ENCODE measurements at regions not wholly inside any gene's neighbourhood (a gene's known extent, or its start where the extent isn't known, plus 50 kb on each side); places are given as distances from the start of the nearest gene placed in this dataset.

DNA sequence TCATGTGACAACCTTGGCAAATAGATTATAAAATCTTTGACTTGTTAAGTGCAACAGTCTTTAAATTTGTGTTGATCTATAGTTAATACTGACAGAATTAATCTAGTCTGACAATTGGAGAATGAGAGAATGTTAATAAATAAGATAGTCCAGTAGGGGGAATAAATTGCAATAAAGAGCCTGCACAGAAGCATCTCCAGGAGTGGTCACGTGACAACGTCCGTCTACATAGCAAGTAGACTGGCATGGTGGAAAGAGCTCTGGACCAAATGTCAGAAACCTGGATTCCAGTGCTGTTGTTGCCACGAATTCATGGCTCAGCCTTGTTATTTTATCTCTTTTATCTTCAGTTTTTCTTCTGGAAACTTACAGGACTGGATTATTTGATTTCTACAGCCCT lies 436.5 kb downstream of the RAB28 start:
- no peaks in the 10 kb centered on the region for H3K27me3 ChIP-seq
- DNase-seq (no peak), ATAC-seq (no peak)
- TF ChIP-seq, protein P1, sequence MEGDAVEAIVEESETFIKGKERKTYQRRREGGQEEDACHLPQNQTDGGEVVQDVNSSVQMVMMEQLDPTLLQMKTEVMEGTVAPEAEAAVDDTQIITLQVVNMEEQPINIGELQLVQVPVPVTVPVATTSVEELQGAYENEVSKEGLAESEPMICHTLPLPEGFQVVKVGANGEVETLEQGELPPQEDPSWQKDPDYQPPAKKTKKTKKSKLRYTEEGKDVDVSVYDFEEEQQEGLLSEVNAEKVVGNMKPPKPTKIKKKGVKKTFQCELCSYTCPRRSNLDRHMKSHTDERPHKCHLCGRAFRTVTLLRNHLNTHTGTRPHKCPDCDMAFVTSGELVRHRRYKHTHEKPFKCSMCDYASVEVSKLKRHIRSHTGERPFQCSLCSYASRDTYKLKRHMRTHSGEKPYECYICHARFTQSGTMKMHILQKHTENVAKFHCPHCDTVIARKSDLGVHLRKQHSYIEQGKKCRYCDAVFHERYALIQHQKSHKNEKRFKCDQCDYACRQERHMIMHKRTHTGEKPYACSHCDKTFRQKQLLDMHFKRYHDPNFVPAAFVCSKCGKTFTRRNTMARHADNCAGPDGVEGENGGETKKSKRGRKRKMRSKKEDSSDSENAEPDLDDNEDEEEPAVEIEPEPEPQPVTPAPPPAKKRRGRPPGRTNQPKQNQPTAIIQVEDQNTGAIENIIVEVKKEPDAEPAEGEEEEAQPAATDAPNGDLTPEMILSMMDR (IDR thresholded peaks at IDR 0.05): no peak
- H3K9me3 ChIP-seq: no peaks in the 10 kb centered on the region
- intact Hi-C loops (cut with DNase I): no loop called here
- no peak overlapping the region for H3K27ac ChIP-seq
- no peaks in the 10 kb centered on the region for H3K36me3 ChIP-seq
- H3K4me3 ChIP-seq: no peak overlapping the region
- H3K4me1 ChIP-seq: no peaks in the 10 kb centered on the region

DNA sequence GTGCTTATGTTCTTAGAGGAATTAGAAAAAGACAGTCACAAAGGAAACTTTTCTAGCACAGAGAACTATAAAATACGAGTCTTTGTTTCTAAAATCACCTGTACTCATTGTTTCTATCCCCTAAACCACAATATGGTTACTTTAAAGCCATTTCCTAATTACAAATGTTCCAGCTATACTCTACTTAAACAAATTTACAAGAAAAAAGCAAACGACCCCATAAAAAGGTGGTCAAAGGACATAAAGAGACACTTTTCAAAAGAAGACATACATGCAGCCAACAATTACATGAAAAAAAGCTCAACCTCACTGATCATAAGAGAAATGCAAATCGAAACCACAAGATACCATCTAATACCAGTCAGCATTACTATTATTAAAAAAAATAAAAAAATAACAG lies 447.3 kb downstream of the RAB28 start:
- Histone ChIP-seq H3K4me1 (no peaks in the 10 kb centered on the region), H3K4me3 (no peak overlapping the region), H3K27me3 (no peaks in the 10 kb centered on the region), H3K36me3 (no peaks in the 10 kb centered on the region), H3K27ac (no peak overlapping the region), H3K9me3 (no peaks in the 10 kb centered on the region)
- TF ChIP-seq, protein P1 (IDR thresholded peaks at IDR 0.05): no peak
- intact Hi-C loops (cut with DNase I): no loop called here
- ATAC-seq (no peak), DNase-seq (no peak)

DNA sequence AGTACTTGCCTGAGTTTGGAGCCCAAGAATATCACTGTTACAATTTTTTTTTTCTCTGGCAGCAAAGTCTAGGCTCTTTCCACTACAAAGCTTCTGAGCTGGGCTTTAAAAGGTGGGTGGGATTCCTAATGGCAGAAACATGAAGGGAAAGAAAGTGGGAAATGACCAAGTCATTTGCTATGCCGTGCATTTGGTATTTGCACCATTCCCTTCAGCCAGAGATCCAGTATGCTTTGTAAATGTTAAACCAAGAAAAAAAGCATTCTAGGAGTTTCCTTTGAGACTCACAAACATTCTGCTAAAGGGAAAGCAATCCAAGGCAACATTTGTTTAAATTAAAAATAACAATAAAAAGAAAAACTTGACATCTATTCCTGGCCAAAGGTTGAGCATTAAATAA lies 451.2 kb downstream of the RAB28 start:
- intact Hi-C loops (cut with DNase I): no loop called here
- DNase-seq (no peak), ATAC-seq (no peak)
- Histone ChIP-seq H3K36me3 (no peaks in the 10 kb centered on the region), H3K27ac (no peak overlapping the region), H3K9me3 (no peaks in the 10 kb centered on the region), H3K4me1 (no peaks in the 10 kb centered on the region), H3K4me3 (no peak overlapping the region), H3K27me3 (no peaks in the 10 kb centered on the region)
- TF ChIP-seq, protein P1 (IDR thresholded peaks at IDR 0.05): no peak

DNA sequence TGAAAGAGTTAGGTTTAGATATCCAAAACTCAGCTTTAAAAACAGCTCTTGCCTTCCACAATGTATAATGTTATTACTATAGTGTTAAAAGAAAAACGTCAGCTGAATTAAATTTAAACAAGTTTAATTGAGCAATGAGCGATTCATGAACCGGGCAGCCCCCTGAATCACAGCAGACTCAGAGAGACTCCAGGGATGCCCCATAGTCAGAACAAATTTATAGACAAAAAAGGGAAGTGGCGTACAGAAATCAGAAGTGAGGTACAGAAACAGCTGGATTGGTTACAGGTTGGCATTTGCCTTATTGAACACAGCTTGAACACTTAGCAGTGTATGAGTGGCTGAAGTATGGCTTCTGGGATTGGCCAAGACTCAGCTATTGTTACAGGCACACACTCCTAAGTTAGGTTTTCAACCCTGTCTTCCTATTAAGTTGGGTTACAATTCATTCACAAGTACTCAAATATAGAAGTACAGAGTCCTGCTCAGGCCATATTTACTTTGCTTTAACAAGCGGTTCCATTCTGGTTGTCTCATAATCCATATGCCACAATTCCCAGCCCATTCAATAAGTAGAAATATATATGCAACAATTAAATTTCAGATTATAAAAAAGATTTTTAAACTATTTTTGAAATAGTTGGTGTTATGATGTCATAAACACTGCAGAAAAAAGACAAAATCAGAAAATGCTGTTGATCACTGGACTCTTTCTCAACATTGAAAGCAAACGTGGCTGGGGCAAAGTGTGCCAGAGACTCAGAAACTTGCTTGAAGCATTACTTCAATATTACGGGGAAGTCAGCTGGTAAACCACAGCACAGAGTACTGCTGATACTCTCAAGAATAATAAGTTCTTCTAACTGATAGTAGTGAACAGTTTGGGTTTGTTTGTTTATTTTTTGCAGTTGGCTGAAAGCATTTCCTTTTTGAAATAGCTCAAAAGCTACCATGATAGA lies 459.7 kb downstream of the RAB28 start:
- intact Hi-C loops (cut with DNase I): no loop called here
- no peaks in the 10 kb centered on the region for H3K9me3 ChIP-seq
- TF ChIP-seq, protein P1 (IDR thresholded peaks at IDR 0.05): no peak
- ATAC-seq (no peak), DNase-seq (no peak)
- no peaks in the 10 kb centered on the region for H3K27me3 ChIP-seq
- H3K4me1 ChIP-seq: no peaks in the 10 kb centered on the region
- no peak overlapping the region for H3K27ac ChIP-seq
- H3K36me3 ChIP-seq: no peaks in the 10 kb centered on the region
- H3K4me3 ChIP-seq: no peak overlapping the region

DNA sequence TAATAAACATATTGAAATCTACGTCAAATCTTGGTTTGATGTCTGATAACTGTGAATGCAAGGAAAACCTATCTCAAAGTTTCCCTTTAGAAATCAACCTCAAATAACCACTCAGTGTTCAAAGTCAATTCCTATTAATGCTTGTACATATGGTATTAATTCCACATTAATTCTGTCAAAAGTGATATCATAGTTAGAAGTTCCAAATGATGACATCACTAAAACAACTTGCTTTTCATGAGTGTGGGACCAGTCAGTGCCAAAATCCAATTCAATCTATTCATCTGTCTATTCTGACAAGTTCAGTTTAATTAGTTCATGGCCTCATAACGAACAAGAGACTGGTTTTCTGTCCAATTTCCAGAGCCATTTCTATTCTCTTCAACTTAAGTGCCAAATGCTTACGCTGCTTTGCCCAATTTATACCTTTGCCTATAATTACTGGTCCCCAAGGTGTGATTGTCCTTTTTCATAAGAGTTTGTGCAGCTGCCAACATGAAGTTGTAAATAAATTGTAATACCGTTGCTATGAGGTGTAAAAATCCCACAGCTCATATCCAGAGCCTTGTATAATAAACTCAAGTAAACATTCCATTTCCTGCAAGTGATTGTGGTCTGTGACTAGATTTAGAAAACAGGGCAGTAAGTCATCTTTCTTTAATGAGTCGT lies 476.2 kb downstream of the RAB28 start:
- no peak for ATAC-seq
- intact Hi-C loops (cut with DNase I): no loop called here
- no peak for DNase-seq
- Histone ChIP-seq H3K9me3 (no peaks in the 10 kb centered on the region), H3K4me1 (no peaks in the 10 kb centered on the region), H3K4me3 (no peak overlapping the region), H3K27me3 (no peaks in the 10 kb centered on the region), H3K36me3 (no peaks in the 10 kb centered on the region), H3K27ac (no peak overlapping the region)
- TF ChIP-seq, protein P1 (IDR thresholded peaks at IDR 0.05): no peak

Data from upper lobe of right lung (tissue), 1 donor.